Fibroblast of lung (primary cell): ENCODE measurements at regions not wholly inside any gene's neighbourhood (a gene's known extent, or its start where the extent isn't known, plus 50 kb on each side); places are given as distances from the start of the nearest gene placed in this dataset.

Experiments
- DNase-seq, 2 donors: peaks; one replicate each; pipeline versions ENCODE4 v3.0.0 to v3.0.0-alpha.2; 2010; ENCODE audit warnings: low read depth in 2 of 2
- H2AFZ ChIP-seq: 2 replicates; pipeline ENCODE4 v1.5.1; 2012; ENCODE audit warnings: low read length, control low read depth, inconsistent platforms
- H3K27ac ChIP-seq: 2 replicates; pipeline ENCODE4 v1.5.1; 2011; ENCODE audit warnings: low read length, control low read depth; ENCODE audit not compliant: insufficient read depth
- H3K27me3 ChIP-seq: 2 replicates; pipeline ENCODE4 v1.5.1; 2011; ENCODE audit warnings: mild to moderate bottlenecking, low read length; ENCODE audit not compliant: control insufficient read depth, insufficient read depth
- H3K36me3 ChIP-seq: 2 replicates; pipeline ENCODE4 v1.5.1; 2011; ENCODE audit warnings: low read length; ENCODE audit not compliant: control insufficient read depth, insufficient read depth
- H3K4me1 ChIP-seq: 2 replicates; pipeline ENCODE4 v1.5.1; 2011; ENCODE audit warnings: low read length; ENCODE audit not compliant: control insufficient read depth, insufficient read depth; ENCODE audit errors: extremely low read depth
- H3K4me2 ChIP-seq: 2 replicates; pipeline ENCODE4 v1.5.1; 2011; ENCODE audit warnings: low read length, control low read depth; ENCODE audit not compliant: insufficient read depth; ENCODE audit errors: extremely low read depth
- H3K4me3 ChIP-seq, 4 experiments: fragments of 200-600 bp in 1 of 4; sonication (generic) in 1 of 4; replicated peaks in 1 of 4; 2 replicates each; pipeline ENCODE4 v1.5.1; 2011 to 2016; ENCODE audit warnings: low read length in 4 of 4, low read depth in 3 of 4, mild to moderate bottlenecking in 3 of 4, control low read depth in 2 of 4, inconsistent platforms in 1 of 4, mixed read lengths in 1 of 4; ENCODE audit not compliant: insufficient read depth in 1 of 4; ENCODE audit errors: control extremely low read depth in 1 of 4
- H3K79me2 ChIP-seq: 2 replicates; pipeline ENCODE4 v1.5.1; 2012; ENCODE audit warnings: mild to moderate bottlenecking, low read length, inconsistent platforms; ENCODE audit not compliant: control insufficient read depth, insufficient read depth
- H3K9ac ChIP-seq: 2 replicates; pipeline ENCODE4 v1.5.1; 2011; ENCODE audit warnings: mild to moderate bottlenecking, low read length, control low read depth; ENCODE audit not compliant: insufficient read depth
- H3K9me3 ChIP-seq: 2 replicates; pipeline ENCODE4 v1.5.1; 2012; ENCODE audit warnings: low read depth, low read length; ENCODE audit not compliant: control insufficient read depth, insufficient read depth
- H4K20me1 ChIP-seq: 2 replicates; pipeline ENCODE4 v1.5.1; 2011; ENCODE audit warnings: low read length; ENCODE audit not compliant: control insufficient read depth, insufficient read depth; ENCODE audit errors: extremely low read depth
- CTCF ChIP-seq, 2 donors: IDR thresholded peaks in 1 of 2; conservative IDR thresholded peaks in 1 of 2; 1 replicate in 1 of 2; 2 replicates in 1 of 2; pipeline ENCODE4 v1.5.1; 2011 to 2012; ENCODE audit warnings: low read length in 2 of 2, control low read depth in 1 of 2, inconsistent platforms in 1 of 2, low read depth in 1 of 2, mild to moderate bottlenecking in 1 of 2
- EZH2 ChIP-seq: IDR thresholded peaks from 2 replicates; pipeline ENCODE4 v1.5.1; 2012; ENCODE audit warnings: low read length, control low read depth, mild to moderate bottlenecking; ENCODE audit errors: missing control alignments

GRCh38 chr17:79237448-79238053 is 162.9 kb downstream of the ENGASE start:
- Histone ChIP-seq H3K79me2 (no peaks in the 10 kb centered on the region), H3K36me3 (no peaks in the 10 kb centered on the region), H2AFZ (no peak overlapping the region), H3K4me3 (no peak overlapping the region), H3K4me2 (no peak overlapping the region), H3K4me1 (no peaks in the 10 kb centered on the region), H3K9ac (no peak overlapping the region), H3K9me3 (no peaks in the 10 kb centered on the region), H4K20me1 (no peaks in the 10 kb centered on the region), H3K27ac (no peak overlapping the region), H3K27me3 (no peaks in the 10 kb centered on the region)
- DNase-seq, result no peak
- TF ChIP-seq CTCF (conservative IDR thresholded peaks at IDR 0.05 in 1 of 2, IDR thresholded peaks at IDR 0.05 in 1 of 2; ENCODE audit: low read depth in 1 of 2, low read length in 2 of 2) (no peak), EZH2 (no peak)

DNA sequence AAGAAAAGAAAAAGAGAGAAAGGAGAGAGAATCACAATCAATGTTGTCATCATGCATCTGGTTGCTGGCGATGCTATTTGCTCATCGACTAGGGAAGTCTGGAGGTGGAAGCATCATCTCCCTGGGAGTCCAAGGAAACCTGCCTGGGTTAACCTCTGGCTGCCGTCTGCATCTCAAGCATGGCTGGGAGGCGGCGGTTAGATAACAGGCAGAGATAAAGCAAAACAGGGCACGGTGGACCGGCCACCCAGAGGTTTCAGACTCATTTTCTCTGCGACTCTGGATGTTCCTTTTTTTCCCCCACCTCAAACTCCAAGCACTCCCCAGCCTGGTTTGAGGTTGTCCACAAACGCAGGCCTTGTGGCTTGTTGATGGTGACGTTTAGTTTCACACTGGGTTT is 161.2 kb downstream of the ENGASE start:
- H3K4me2 ChIP-seq, result no peak overlapping the region
- H3K36me3 ChIP-seq, result no peaks in the 10 kb centered on the region
- no peak overlapping the region for H2AFZ ChIP-seq
- no peaks in the 10 kb centered on the region for H4K20me1 ChIP-seq
- H3K27me3 ChIP-seq, result no peaks in the 10 kb centered on the region
- no peaks in the 10 kb centered on the region for H3K9me3 ChIP-seq
- TF ChIP-seq CTCF (conservative IDR thresholded peaks at IDR 0.05 in 1 of 2, IDR thresholded peaks at IDR 0.05 in 1 of 2; ENCODE audit: low read depth in 1 of 2, low read length in 2 of 2) (no peak), EZH2 (no peak)
- H3K27ac ChIP-seq, result no peak overlapping the region
- no peaks in the 10 kb centered on the region for H3K79me2 ChIP-seq
- no peak overlapping the region for H3K4me3 ChIP-seq
- no peak overlapping the region for H3K9ac ChIP-seq
- H3K4me1 ChIP-seq, result no peaks in the 10 kb centered on the region
- no peak for DNase-seq

DNA sequence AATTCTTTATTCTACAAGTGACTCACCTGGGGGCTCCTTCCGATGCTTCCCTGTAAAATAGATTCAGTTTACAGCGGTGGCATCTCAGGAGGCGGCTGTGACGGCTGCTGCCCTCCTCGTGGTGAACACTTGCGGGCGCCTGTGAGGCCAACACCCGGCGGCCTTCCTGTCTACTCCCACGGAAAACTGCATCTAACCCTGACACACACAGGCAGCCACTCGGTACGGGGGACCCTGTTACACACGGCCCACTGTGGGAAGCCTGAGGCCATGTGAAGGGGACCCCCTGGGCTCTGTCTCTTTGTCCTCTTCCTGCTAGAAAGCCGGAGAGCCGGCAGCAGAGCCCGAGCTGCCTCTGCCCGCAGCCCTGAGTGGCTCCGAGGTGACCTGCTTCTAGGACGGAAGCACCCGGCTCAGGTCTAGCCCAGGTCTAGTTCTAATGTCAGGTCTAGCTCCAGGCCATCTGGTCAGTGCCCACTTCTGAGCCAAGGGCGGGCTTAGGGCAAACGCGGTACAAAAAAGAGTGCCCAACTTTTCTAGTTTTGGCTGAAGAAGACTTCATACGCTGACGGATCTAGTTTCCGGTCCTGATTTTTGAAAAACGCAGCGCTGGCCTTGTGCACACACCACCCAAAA is 159.4 kb downstream of the ENGASE start:
- H3K4me2 ChIP-seq, result no peak overlapping the region
- H3K4me1 ChIP-seq, result no peaks in the 10 kb centered on the region
- DNase-seq, result no peak
- H3K4me3 ChIP-seq, result no peak overlapping the region
- no peaks in the 10 kb centered on the region for H3K27me3 ChIP-seq
- H4K20me1 ChIP-seq, result no peaks in the 10 kb centered on the region
- no peak overlapping the region for H3K9ac ChIP-seq
- H2AFZ ChIP-seq, result no peak overlapping the region
- H3K79me2 ChIP-seq, result no peaks in the 10 kb centered on the region
- no peaks in the 10 kb centered on the region for H3K9me3 ChIP-seq
- TF ChIP-seq EZH2 (no peak), CTCF (conservative IDR thresholded peaks at IDR 0.05 in 1 of 2, IDR thresholded peaks at IDR 0.05 in 1 of 2; ENCODE audit: low read depth in 1 of 2, low read length in 2 of 2) (no peak)
- no peaks in the 10 kb centered on the region for H3K36me3 ChIP-seq
- no peak overlapping the region for H3K27ac ChIP-seq
